IPS-NIHi7 (cell line): ENCODE measurements at regions not wholly inside any gene's neighbourhood (a gene's known extent, or its start where the extent isn't known, plus 50 kb on each side); places are given as distances from the start of the nearest gene placed in this dataset.

Source experiments
- DNase-seq: peaks from one replicate; pipeline ENCODE4 v3.0.0; 2012; ENCODE audit warnings: mixed read lengths; ENCODE audit errors: extremely low spot score

GRCh38 chr7:26034391-26034790 is 117.6 kb upstream of the NFE2L3 start:
- no peak for DNase-seq

- DNase-seq: no peak
Measured at GRCh38 chr7:26035552-26035951, 116.4 kb upstream of the NFE2L3 start.

- DNase-seq: no peak
Measured at GRCh38 chr7:26036092-26036491, 115.9 kb upstream of the NFE2L3 start.

- DNase-seq: no peak
Measured at GRCh38 chr7:26038201-26038990, 113.6 kb upstream of the NFE2L3 start.

GRCh38 chr7:26040085-26040484 is 111.9 kb upstream of the NFE2L3 start:
- DNase-seq: no peak

- DNase-seq: no peak
Measured at GRCh38 chr7:26042237-26042636, 109.8 kb upstream of the NFE2L3 start.

- no peak for DNase-seq
Measured at GRCh38 chr7:26043801-26044200, 108.2 kb upstream of the NFE2L3 start.

- no peak for DNase-seq
Measured at GRCh38 chr7:26044320-26044719, 107.7 kb upstream of the NFE2L3 start.

GRCh38 chr7:26046150-26046549 is 105.8 kb upstream of the NFE2L3 start:
- no peak for DNase-seq

GRCh38 chr7:26046878-26047277 is 105.1 kb upstream of the NFE2L3 start:
- no peak for DNase-seq

- no peak for DNase-seq
Measured at GRCh38 chr7:26048663-26049062, 103.3 kb upstream of the NFE2L3 start.

- no peak for DNase-seq
Measured at GRCh38 chr7:26049081-26049480, 102.9 kb upstream of the NFE2L3 start.

GRCh38 chr7:26051021-26051420 is 101.0 kb upstream of the NFE2L3 start:
- no peak for DNase-seq

- no peak for DNase-seq
Measured at GRCh38 chr7:26052706-26053105, 99.3 kb upstream of the NFE2L3 start.

GRCh38 chr7:26054386-26054785 is 97.6 kb upstream of the NFE2L3 start:
- no peak for DNase-seq

- no peak for DNase-seq
Measured at GRCh38 chr7:26055241-26055640, 96.8 kb upstream of the NFE2L3 start.

- no peak for DNase-seq
Measured at GRCh38 chr7:26060733-26061677, 91.0 kb upstream of the NFE2L3 start.

- peak; percentile 91 for DNase-seq
Measured at GRCh38 chr7:26061678-26062603, 90.1 kb upstream of the NFE2L3 start.

- no peak for DNase-seq
Measured at GRCh38 chr7:26065652-26066051, 86.3 kb upstream of the NFE2L3 start.

GRCh38 chr7:26066736-26067135 is 85.3 kb upstream of the NFE2L3 start:
- no peak for DNase-seq

- no peak for DNase-seq
Measured at GRCh38 chr7:26070290-26070689, 81.7 kb upstream of the NFE2L3 start.
